Neural progenitor cell (in vitro differentiated cells): ENCODE measurements at regions not wholly inside any gene's neighbourhood (a gene's known extent, or its start where the extent isn't known, plus 50 kb on each side); places are given as distances from the start of the nearest gene placed in this dataset.

ENCODE experiments used
- DNase-seq: peaks from one replicate; pipeline ENCODE4 v3.0.0-alpha.2; 2016; ENCODE audit warnings: low spot score
- H2AFZ ChIP-seq: fragments of 200-600 bp; sonication (generic); replicated peaks from 2 replicates; pipeline ENCODE4 v1.6.1; 2016; ENCODE audit warnings: antibody characterized with exemption
- H3F3A ChIP-seq: fragments of 200-600 bp; sonication (generic); 2 replicates; pipeline ENCODE4 v1.6.1; 2016; ENCODE audit warnings: antibody characterized with exemption, low read depth
- H3K27ac ChIP-seq: fragments of 200-600 bp; sonication (generic); 2 replicates; pipeline ENCODE4 v1.5.1; 2016; ENCODE audit warnings: mild to moderate bottlenecking
- H3K27me3 ChIP-seq: fragments of 200-600 bp; sonication (generic); 2 replicates; pipeline ENCODE4 v1.6.1; 2016; ENCODE audit warnings: mild to moderate bottlenecking, moderate library complexity
- H3K36me3 ChIP-seq: fragments of 200-600 bp; sonication (generic); 2 replicates; pipeline ENCODE4 v1.5.1; 2016
- H3K4me1 ChIP-seq: fragments of 200-600 bp; sonication (generic); 2 replicates; pipeline ENCODE4 v1.6.1; 2016; ENCODE audit warnings: mixed run types
- H3K4me2 ChIP-seq: fragments of 200-600 bp; sonication (generic); 2 replicates; pipeline ENCODE4 v1.6.1; 2016
- H3K4me3 ChIP-seq: fragments of 200-600 bp; sonication (generic); 2 replicates; pipeline ENCODE4 v1.5.1; 2016
- H3K79me2 ChIP-seq: fragments of 200-600 bp; sonication (generic); 2 replicates; pipeline ENCODE4 v1.6.1; 2016; ENCODE audit warnings: low read depth
- H3K9ac ChIP-seq: fragments of 200-600 bp; sonication (generic); 2 replicates; pipeline ENCODE4 v1.6.1; 2016
- H3K9me3 ChIP-seq: fragments of 200-600 bp; sonication (generic); 2 replicates; pipeline ENCODE4 v1.5.1; 2016; ENCODE audit warnings: low read depth
- H4K20me1 ChIP-seq: fragments of 200-600 bp; sonication (generic); 2 replicates; pipeline ENCODE4 v1.6.1; 2016; ENCODE audit warnings: low read depth
- H3K27ac Mint-ChIP-seq: 3 replicates; pipeline ENCODE4 v1.8.0; 2021; ENCODE audit warnings: mixed read lengths
- H3K27me3 Mint-ChIP-seq: 2 replicates; pipeline ENCODE4 v1.8.0; 2022; ENCODE audit warnings: low read depth, mild to moderate bottlenecking, inconsistent platforms, moderate library complexity, mixed read lengths; ENCODE audit not compliant: insufficient read depth
- H3K36me3 Mint-ChIP-seq: 3 replicates; pipeline ENCODE4 v1.8.0; 2021; ENCODE audit warnings: mixed read lengths
- H3K4me1 Mint-ChIP-seq: 3 replicates; pipeline ENCODE4 v1.8.0; 2021; ENCODE audit warnings: mixed read lengths
- H3K4me3 Mint-ChIP-seq: 3 replicates; pipeline ENCODE4 v1.8.0; 2021; ENCODE audit warnings: mild to moderate bottlenecking, moderate library complexity, mixed read lengths
- H3K9me3 Mint-ChIP-seq: 3 replicates; pipeline ENCODE4 v1.8.0; 2020; ENCODE audit warnings: mixed read lengths
- CTCF ChIP-seq: fragments of 200-600 bp; sonication (generic); IDR thresholded peaks from 2 replicates; pipeline ENCODE4 v1.5.1; 2017; ENCODE audit warnings: antibody characterized with exemption, mild to moderate bottlenecking
- EZH2 ChIP-seq: fragments of 200-600 bp; sonication (generic); IDR thresholded peaks from 2 replicates; pipeline ENCODE4 v1.6.1; 2017; ENCODE audit warnings: antibody characterized with exemption, mild to moderate bottlenecking, moderate library complexity
- EZH2phosphoT487 ChIP-seq: fragments of 200-600 bp; sonication (generic); IDR thresholded peaks from 2 replicates; pipeline ENCODE4 v1.6.1; 2017; ENCODE audit warnings: antibody characterized with exemption

DNA sequence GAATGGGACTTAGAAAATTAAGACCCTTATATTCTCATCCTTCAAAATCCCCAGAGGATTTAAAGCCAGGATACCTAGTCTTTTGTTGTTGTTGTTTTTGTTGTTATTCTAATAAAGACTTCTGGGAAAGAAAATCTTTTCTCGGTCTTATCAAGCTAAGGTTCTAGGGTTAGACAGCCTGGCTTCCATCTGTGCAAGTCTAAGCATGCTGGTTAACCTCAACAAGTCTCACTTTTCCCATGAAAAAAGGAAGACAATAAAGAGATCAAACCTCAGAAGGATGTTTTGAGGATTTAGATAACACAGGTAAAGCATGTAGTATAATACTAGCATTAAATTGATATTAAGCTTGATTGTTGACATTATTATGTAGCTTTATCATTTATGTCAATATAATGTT lies 486.4 kb upstream of the SOX9 start:
- Histone ChIP-seq H3K9ac (no peak overlapping the region), H3K4me2 (no peak overlapping the region), H2AFZ (no peak overlapping the region), H3K27ac (no peak overlapping the region), H4K20me1 (no peaks in the 10 kb centered on the region), H3K9me3 (no peaks in the 10 kb centered on the region), H3K4me3 (no peak overlapping the region), H3F3A (no peaks in the 10 kb centered on the region), H3K4me1 (no peaks in the 10 kb centered on the region), H3K79me2 (no peaks in the 10 kb centered on the region), H3K36me3 (no peaks in the 10 kb centered on the region), H3K27me3 (no peaks in the 10 kb centered on the region)
- no peak for DNase-seq
- Mint-ChIP-seq H3K4me3 (no peak overlapping the region), H3K4me1 (no peaks in the 10 kb centered on the region), H3K27me3 (peaks cover 3% of the 10 kb centered on the region), H3K9me3 (no peaks in the 10 kb centered on the region), H3K36me3 (no peaks in the 10 kb centered on the region), H3K27ac (no peak overlapping the region)
- TF ChIP-seq EZH2phosphoT487 (no peak), CTCF (no peak), EZH2 (no peak)

DNA sequence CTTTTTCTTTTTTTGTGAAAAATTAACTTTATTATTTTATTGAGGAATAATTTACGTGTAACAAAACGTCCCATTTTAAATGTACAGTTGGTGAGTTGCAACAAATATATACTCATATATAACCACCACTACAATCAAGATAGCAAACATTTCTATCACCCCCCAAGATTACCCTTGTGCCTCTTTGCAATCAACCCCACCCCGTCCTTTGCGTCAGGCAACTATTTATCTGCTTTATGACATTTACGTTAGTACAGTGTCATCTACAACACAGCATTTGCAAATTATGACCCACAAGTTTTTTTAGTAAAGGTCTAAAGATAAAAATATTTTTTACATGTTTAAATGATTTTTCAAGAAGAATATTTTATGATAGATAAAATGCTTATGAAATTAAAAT lies 485.6 kb upstream of the SOX9 start:
- Mint-ChIP-seq H3K27ac (no peak overlapping the region), H3K27me3 (peaks cover 3% of the 10 kb centered on the region), H3K4me3 (no peak overlapping the region), H3K36me3 (no peaks in the 10 kb centered on the region), H3K4me1 (no peaks in the 10 kb centered on the region), H3K9me3 (no peaks in the 10 kb centered on the region)
- no peaks in the 10 kb centered on the region for H4K20me1 ChIP-seq
- no peak for DNase-seq
- H3K4me3 ChIP-seq, result no peak overlapping the region
- H3K79me2 ChIP-seq, result no peaks in the 10 kb centered on the region
- no peaks in the 10 kb centered on the region for H3K27me3 ChIP-seq
- H3K4me2 ChIP-seq, result no peak overlapping the region
- TF ChIP-seq EZH2phosphoT487 (no peak), CTCF (no peak), EZH2 (no peak)
- no peaks in the 10 kb centered on the region for H3K9me3 ChIP-seq
- no peaks in the 10 kb centered on the region for H3K4me1 ChIP-seq
- H3K9ac ChIP-seq, result no peak overlapping the region
- no peak overlapping the region for H3K27ac ChIP-seq
- no peaks in the 10 kb centered on the region for H3K36me3 ChIP-seq
- no peak overlapping the region for H2AFZ ChIP-seq
- H3F3A ChIP-seq, result no peaks in the 10 kb centered on the region

DNA sequence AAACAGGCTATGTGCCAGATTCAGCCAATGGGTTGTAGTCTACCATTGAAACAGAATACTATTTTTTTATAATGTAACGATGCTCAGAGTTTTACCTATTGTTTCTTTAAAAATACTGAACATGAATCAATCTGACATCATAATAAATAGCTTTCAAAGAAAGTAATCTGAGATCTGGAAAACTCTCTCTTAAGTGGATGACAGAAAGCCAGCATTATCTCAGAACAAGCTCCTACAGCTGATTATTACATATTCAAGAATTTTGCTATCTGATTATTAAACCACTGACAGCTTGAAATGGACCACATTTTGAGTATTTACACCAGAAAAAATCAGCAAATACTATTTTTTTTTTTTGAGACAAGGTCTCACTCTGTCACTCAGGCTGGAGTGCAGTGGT lies 484.2 kb upstream of the SOX9 start:
- no peaks in the 10 kb centered on the region for H3K4me1 Mint-ChIP-seq
- no peak overlapping the region for H3K4me2 ChIP-seq
- no peaks in the 10 kb centered on the region for H3K4me1 ChIP-seq
- no peaks in the 10 kb centered on the region for H3K36me3 Mint-ChIP-seq
- no peaks in the 10 kb centered on the region for H4K20me1 ChIP-seq
- no peak overlapping the region for H3K27ac ChIP-seq
- H3K4me3 Mint-ChIP-seq, result no peak overlapping the region
- no peak overlapping the region for H3K4me3 ChIP-seq
- no peaks in the 10 kb centered on the region for H3K9me3 Mint-ChIP-seq
- no peak overlapping the region for H3K9ac ChIP-seq
- H3F3A ChIP-seq, result no peaks in the 10 kb centered on the region
- DNase-seq, result no peak
- H3K36me3 ChIP-seq, result no peaks in the 10 kb centered on the region
- no peak overlapping the region for H2AFZ ChIP-seq
- no peak overlapping the region for H3K27ac Mint-ChIP-seq
- H3K27me3 Mint-ChIP-seq, result peaks cover 3% of the 10 kb centered on the region
- no peaks in the 10 kb centered on the region for H3K27me3 ChIP-seq
- no peaks in the 10 kb centered on the region for H3K79me2 ChIP-seq
- no peaks in the 10 kb centered on the region for H3K9me3 ChIP-seq
- no peak for TF ChIP-seq EZH2
- TF ChIP-seq EZH2phosphoT487, result no peak
- no peak for TF ChIP-seq CTCF

GRCh38 chr17:71638668-71639067 lies 482.2 kb upstream of the SOX9 start:
- no peak for DNase-seq

More at GRCh38 chr17:71638668-71639067, 482.2 kb upstream of the SOX9 start:
- Histone ChIP-seq H3K27ac (no peak overlapping the region), H3K27me3 (no peaks in the 10 kb centered on the region), H3K79me2 (no peaks in the 10 kb centered on the region), H3K4me1 (no peaks in the 10 kb centered on the region), H3K4me2 (no peak overlapping the region), H3F3A (peaks cover 2% of the 10 kb centered on the region), H2AFZ (no peak overlapping the region), H3K9me3 (no peaks in the 10 kb centered on the region), H4K20me1 (no peaks in the 10 kb centered on the region), H3K9ac (no peak overlapping the region), H3K4me3 (no peak overlapping the region), H3K36me3 (no peaks in the 10 kb centered on the region)
- Mint-ChIP-seq H3K36me3 (no peaks in the 10 kb centered on the region), H3K9me3 (no peaks in the 10 kb centered on the region), H3K27me3 (peaks cover 3% of the 10 kb centered on the region), H3K27ac (no peak overlapping the region), H3K4me3 (no peak overlapping the region), H3K4me1 (no peaks in the 10 kb centered on the region)
- TF ChIP-seq EZH2 (no peak), CTCF (no peak), EZH2phosphoT487 (no peak)
